Medulla oblongata (tissue), 1 donor: ENCODE measurements at regions not wholly inside any gene's neighbourhood (a gene's known extent, or its start where the extent isn't known, plus 50 kb on each side); places are given as distances from the start of the nearest gene placed in this dataset.
A peak's percentile ranks its signal among the peaks of the same experiment; 100 is the strongest.

Source experiments
- DNase-seq: peaks from one replicate; pipeline ENCODE4 v3.0.0-alpha.2; 2015; ENCODE audit errors: extremely low spot score

GRCh38 chr12:24723759-24724158, 225.1 kb downstream of the BCAT1 start:
- DNase-seq, result no peak

GRCh38 chr12:24721191-24721590, 227.7 kb downstream of the BCAT1 start:
- DNase-seq, result no peak

GRCh38 chr12:24719293-24719721, 229.6 kb downstream of the BCAT1 start:
- no peak for DNase-seq

- no peak for DNase-seq
These were observed 230.3 kb downstream of the BCAT1 start for GRCh38 chr12:24718617-24719016.

GRCh38 chr12:24714237-24714636, 234.7 kb downstream of the BCAT1 start:
- DNase-seq, result no peak

GRCh38 chr12:24711056-24712008, 237.6 kb downstream of the BCAT1 start:
- DNase-seq, result no peak

- no peak for DNase-seq
These were observed 239.7 kb downstream of the BCAT1 start for GRCh38 chr12:24709216-24709615.

- DNase-seq, result no peak
These were observed 240.2 kb downstream of the BCAT1 start for GRCh38 chr12:24708718-24709117.

- no peak for DNase-seq
These were observed 240.9 kb downstream of the BCAT1 start for GRCh38 chr12:24708043-24708442.

- no peak for DNase-seq
These were observed 241.6 kb downstream of the BCAT1 start for GRCh38 chr12:24707334-24707733.

- DNase-seq, result no peak
These were observed 243.1 kb downstream of the BCAT1 start for GRCh38 chr12:24705741-24706358.

GRCh38 chr12:24705216-24705615, 243.7 kb downstream of the BCAT1 start:
- no peak for DNase-seq

GRCh38 chr12:24701343-24701742, 247.6 kb downstream of the BCAT1 start:
- DNase-seq, result no peak

- DNase-seq, result no peak
These were observed 249.9 kb downstream of the BCAT1 start for GRCh38 chr12:24698972-24699371.

- DNase-seq, result no peak
These were observed 251.1 kb downstream of the BCAT1 start for GRCh38 chr12:24697769-24698168.

GRCh38 chr12:24697295-24697694, 251.6 kb downstream of the BCAT1 start:
- no peak for DNase-seq

GRCh38 chr12:24696800-24697199, 252.1 kb downstream of the BCAT1 start:
- no peak for DNase-seq

GRCh38 chr12:24695657-24696329, 253.1 kb downstream of the BCAT1 start:
- DNase-seq, result peak; percentile 10

- no peak for DNase-seq
These were observed 253.8 kb downstream of the BCAT1 start for GRCh38 chr12:24695103-24695502.

- no peak for DNase-seq
These were observed 260.3 kb downstream of the BCAT1 start for GRCh38 chr12:24688601-24689000.

GRCh38 chr12:24681570-24681969, 267.3 kb downstream of the BCAT1 start:
- DNase-seq, result no peak

GRCh38 chr12:24679126-24679525, 269.8 kb downstream of the BCAT1 start:
- DNase-seq, result no peak
